Spleen (tissue), 7 donors: ENCODE measurements at regions not wholly inside any gene's neighbourhood (a gene's known extent, or its start where the extent isn't known, plus 50 kb on each side); places are given as distances from the start of the nearest gene placed in this dataset.

Experiments used
- CTCF ChIP-seq, 11 experiments: fragments of 200-600 bp in 7 of 11; fragments of 450-650 bp in 4 of 11; sonication (generic) in 4 of 11; IDR thresholded peaks in 8 of 11; conservative IDR thresholded peaks in 3 of 11; 1 replicate in 7 of 11; 2 replicates in 4 of 11; pipeline versions ENCODE4 v1.4.0 to v1.8.0; 2016 to 2021; ENCODE audit warnings: antibody characterized with exemption in 11 of 11, inconsistent platforms in 4 of 11, mild to moderate bottlenecking in 1 of 11
- POLR2AphosphoS5 ChIP-seq, 3 donors: sonication (generic); formaldehyde crosslinking; IDR thresholded peaks; one replicate each; pipeline ENCODE4 v1.5.1; 2017; ENCODE audit warnings: antibody characterized with exemption in 3 of 3
- donor health status: DM: no; HTN: no; CAD: no; lungs with moderate emphysema.
- donor health status: DM: no; HTN: no; CAD: no.
- donor health status: DM: no; HTN: no; CAD: no.

DNA sequence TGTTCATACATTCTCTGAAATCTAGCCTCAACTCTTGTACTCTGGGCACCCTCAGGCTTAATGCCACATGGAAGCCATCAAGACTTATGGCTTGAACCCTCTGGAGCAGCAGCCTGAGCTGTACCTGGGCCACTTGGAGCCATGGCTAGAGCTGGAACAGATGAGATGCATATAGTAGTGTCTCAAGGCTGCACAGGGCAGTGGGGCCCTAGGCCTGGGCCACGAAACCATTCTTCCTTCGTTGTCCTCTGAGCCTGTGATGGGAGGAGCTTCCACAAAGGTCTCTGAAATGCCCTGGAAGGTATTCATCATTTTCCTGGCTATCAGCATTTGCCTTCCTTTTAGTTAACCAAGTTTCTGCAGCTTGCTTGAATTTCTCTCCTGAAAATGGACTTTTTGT, 1427.2 kb upstream of the PCDH10 start:
- TF ChIP-seq POLR2AphosphoS5 (IDR thresholded peaks at IDR 0.05) (no peak), CTCF (IDR thresholded peaks at IDR 0.05 in 8 of 11, conservative IDR thresholded peaks at IDR 0.05 in 3 of 11) (no peak)
